ENCODE measurements at regions not wholly inside any gene's neighbourhood (a gene's known extent, or its start where the extent isn't known, plus 50 kb on each side); places are given as distances from the start of the nearest gene placed in this dataset.

DNA sequence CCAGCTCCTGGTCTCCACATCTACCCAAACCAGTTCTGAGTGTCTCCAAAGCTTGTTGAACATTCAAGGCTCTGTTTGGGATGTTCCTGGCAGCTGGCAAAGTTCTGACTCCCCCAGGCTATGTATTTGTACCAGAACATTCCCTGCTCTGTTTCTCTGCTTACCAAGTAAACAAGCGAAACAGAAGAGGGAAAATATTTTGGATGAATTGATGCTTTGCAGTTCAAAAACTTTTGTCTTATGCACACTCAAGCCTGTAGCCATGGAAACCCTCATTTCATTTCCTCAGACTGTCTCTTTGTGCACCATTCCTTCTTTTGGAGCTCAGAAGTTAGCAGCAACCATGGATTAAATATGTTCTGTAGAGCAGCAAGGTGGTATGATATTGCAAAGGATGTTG, 145.8 kb downstream of the ACTL7B start:
- no peak for DNase-seq

DNA sequence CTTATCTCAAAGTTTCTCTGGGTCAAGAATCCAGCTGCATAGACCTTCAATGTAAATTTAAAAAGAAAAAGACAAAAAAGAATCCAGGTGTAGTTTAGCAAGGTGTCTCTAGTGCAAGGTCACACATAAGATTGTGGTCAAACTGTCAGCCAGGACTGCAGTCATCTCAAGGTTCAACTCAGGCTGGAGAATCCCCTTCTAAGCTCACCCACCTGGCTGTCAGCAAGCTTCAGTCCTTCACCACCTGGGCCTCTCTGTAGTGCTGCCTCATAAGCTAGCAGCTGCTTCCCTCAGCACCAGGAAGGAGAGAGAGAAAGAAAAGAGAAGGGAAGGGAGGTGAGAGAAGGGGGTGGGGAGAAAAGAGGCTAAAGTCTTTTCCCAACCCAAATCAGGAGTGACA, 146.7 kb downstream of the ACTL7B start:
- DNase-seq = no peak

DNA sequence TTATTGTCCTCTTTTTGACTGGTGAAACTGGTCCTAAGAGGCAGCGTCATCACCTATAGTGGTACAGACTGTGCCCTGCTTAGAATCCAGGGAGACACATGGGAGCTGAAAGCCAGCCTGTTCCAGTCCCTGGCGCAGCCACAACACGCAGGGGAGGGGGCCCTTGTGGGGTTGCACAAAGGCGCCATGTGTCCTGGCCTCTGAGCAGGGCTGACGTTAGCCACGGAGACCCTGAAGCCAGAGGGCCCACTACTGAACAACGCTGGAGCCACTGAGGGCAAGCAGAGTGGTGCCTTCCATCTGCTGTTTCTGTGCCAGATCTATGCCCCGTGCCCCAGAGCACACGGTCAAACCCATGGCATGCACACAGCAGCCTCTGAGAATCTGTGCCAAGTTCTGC, 147.3 kb downstream of the ACTL7B start:
- no peak for DNase-seq

DNA sequence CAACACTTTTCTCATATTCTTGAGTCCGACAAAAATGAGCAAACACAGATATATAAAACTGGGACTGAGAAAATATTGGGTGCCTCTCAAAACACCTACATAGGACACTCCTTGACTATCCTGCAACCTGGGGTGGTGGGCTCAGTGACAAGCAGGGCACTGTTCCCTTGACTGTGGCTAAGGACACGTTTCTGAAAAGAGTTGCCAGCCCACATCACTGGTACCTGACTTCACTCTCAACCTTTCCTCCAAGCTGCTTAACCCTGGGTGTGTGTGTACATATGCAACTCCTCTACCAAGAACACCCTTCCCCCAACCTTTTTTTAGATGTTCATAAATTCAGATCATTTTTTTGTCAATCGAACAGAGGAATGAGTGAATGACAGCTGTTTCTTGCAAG, 148.7 kb downstream of the ACTL7B start:
- no peak for DNase-seq

DNA sequence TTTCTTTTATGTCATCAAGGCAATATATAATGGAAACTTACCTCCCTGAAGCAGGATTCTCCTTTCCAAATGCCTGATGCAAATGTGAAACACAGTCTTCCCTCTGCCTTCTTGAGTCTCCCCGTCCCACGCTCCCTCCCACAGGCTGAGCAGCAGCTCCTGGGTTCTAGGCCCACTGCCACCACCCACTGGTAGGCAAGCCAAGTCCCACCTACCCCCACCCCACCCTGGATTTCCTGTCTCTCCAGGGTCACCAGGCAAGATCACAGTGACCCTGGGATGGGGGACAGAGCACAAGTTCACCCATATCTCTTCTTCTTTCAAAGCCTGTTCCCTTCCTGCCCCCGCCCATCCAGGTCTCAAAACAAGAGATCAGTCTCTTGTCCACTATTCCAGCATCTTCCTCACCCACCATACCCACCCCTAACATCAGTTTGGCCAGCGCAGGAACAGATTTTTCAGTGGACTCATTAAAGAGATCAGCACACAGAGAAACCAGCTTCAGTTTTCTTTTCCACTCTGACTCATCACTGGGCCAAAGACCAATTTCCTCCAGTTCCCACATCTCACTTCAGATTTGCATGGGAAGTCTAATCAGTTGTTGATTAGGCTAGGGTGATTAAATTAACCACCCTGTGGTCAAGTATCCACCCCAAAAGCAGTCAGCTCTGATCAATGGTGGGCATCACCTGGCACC, 151.5 kb downstream of the ACTL7B start:
- no peak for DNase-seq

DNA sequence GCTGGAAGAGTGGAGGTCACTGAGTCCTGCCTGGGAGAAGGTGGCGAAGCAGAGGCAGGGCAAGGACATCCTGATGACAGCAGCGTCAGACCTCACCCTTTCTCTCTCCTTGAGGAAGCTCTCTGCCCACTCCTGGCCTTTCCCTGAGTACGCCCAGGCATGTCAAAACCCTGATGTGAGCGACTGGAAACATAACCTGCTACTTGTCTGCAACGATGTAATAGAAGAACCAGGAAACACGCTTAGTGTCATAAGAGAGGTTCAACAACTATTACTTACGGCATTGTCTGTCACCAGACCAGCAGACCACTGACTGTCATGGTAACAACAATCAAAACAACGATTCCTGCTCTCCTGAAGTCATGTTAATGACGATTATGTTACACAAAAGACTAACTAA, 152.4 kb downstream of the ACTL7B start:
- DNase-seq = no peak

DNA sequence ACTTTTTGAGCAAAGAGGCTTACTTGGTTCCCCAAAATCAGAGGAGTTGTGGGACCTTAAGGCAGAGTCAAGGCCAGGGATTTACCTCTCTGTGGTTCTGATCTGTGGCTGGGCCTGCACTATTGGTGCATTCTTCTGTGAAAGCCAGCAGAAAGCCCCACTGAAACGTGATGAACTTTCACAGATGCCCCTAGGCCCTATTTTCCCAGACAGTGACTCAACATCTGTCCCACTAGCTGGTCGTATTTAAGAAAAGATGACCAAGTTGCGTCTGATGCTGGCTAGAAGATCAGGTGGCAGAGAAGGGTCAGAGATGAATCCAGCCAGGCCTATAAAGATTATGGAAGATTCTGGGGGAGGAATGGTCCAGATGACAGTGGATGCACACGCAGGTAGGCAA, 153.1 kb downstream of the ACTL7B start:
- DNase-seq = no peak

DNA sequence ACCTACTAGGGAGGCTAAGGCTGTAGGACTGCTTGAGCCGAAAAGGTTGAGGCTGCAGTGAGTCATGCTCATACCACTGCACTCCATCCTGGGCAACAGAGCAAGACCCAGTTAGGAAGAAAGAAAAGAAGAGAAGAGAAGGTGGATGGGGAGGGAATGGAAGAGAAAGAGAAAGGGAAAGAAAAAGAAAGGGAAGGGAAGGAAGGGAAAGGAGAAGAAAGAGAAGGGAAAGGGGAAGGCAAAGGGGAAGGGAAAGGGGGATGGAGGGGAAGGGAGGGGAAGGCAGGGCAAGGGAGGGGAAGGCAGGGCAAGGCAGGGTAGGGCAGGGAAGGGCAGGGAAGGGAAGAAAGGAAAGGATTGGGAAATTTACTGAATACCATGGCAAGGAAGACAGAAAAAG, 157.0 kb downstream of the ACTL7B start:
- no peak for DNase-seq

DNA sequence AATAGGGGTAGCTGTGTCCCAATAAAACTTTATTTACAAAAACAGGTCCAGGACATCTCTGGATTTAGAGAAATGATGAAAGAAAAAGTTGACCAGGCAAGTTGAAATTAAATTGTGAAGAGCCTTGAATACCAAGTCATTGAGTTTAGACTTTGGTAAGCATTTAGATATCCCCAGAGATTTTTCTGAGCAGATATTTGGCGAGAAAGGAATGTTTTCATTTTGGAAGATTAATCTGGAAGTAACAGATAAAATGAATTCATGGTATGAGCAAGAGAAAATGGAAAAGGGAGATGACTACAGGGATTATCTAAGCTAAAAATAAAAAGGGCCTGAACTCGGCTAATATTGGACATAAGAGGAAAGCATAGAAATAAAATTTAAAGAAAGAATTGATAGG, 157.6 kb downstream of the ACTL7B start:
- DNase-seq = no peak

DNA sequence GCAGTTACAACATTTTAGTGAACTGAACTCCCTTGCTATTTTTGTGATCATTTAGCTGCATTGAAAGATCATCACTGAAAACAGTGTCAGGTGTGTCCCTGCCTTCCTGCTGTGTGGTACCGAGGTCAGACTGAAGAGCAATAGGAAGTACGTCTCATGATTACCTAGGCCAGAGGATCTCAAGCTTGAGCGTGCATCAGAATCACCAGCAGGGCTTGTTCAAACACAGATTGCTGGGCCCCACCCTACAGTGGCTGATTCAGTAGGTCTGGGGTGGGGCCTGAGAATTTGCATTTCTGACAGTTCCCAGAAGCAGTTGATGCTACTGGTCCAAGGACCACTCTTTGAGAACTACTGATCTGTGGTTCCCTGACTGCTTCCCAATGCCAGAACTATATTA, 159.6 kb downstream of the ACTL7B start:
- no peak for DNase-seq

DNA sequence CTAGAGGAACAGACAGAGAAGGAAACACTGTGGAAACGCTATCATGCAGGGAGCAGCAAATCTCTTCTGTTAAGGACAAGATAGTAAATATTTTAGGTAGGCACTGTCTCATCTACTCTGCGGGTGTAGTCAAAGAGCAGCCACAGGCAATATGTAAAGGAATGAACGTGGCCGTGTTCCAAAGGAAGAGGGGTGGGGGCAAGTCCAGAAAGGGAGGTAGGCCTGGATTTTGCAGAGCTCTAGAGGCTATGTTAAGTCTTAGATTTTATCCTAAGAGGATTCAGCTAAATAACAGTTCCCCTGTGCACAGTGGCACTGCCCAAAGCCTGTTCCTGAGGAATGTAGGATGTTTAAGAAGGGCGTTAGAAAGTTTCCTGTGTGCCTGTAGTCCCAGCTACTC, 161.6 kb downstream of the ACTL7B start:
- DNase-seq = no peak

DNA sequence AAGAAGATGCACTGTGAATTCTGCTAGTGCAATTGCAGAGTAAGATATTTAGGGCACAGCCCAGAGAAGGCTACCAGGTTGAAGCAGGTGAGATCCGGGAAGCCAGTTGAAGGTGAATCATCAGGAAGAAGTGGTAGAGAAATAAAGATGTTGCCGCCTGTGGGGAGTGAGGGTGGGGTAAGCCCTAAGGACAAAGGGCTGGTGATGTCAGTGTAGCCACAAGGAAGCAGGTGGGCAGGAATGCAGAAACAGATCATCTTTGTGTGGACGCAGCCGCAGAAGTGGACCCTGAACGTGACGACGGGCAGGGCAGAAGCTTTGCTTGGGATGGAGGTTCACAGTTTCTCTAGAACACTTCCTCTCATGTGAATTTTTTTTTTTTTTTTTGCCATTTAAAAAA, 164.2 kb downstream of the ACTL7B start:
- no peak for DNase-seq

DNA sequence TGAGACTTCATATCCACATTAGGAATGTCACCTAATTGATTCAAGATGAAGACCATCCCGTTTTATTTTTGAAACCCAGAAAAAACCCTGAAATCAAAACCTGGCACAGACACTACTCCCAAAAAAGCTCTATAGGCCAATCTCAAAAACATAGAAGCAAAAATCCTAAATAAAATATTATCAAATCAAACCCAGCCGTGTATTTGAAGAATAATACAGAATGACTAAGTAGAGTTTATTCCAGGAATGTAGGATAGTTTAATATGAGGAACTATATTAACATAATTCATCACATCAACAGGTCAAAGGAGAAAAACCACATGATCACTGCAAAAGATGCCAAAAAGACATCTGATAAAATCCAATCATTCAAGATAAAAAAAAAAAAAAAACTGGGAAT, 167.1 kb downstream of the ACTL7B start:
- no peak for DNase-seq

DNA sequence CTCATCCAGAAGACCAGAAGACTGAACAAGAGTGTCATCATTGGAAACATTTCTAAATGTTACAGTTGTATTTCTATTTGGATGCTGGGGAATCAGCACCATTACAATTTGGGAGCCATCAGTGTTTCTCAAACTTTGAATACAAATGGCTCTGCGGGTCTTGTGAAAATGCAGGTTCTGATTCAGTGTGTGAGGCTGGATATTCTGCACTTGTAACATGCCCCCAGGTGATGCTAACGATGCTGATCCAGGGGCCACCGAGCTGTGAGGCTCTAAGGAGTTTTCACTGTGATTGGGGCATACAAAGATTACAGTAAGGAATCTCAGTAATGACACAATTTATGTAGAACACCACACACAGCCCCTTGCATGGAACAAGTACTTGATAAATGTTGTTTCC, 167.7 kb downstream of the ACTL7B start:
- DNase-seq = no peak

DNA sequence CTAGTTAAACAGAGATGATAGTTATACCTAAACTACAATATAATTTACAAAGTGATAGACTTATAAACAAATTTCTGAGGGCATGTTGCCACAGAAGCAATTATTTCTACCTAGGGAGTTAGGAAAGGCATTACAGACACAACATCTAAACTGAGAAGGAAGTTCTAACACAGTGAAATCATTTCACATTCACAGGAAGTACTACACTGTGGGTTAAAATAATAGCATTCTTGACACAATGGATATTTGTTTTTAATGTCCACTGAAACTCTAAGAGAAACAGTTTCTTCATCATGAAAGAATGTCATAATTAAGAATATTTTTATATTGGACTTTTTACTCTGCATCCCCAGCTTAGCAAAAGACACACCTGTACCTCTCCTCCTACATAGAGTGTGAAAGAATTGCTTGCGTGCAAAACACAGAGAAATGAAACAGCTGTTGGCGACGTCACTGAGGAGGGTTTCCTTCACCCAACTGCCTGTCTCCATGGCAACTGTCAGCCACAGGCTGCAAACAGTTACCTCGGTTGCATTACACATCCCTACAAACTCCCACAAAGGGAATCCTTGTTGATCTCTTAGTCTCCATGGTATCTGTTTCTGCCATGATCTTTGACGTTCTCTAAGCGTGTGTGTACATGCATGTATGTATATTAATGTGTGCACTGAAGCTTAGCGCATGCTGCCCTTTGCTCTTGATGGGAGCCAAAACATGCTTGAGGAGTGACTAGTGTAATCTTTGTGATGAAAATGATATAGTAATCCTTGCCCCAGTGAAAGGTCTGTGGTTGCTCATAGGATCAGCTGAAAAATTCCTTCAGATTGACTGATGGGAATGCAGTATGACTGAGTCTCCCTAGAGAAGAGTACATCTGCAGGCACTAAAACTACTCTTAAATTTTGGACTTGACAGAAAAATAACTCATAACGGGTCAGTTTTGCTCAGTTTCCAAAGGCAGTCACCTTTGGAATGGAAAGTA, 168.5 kb downstream of the ACTL7B start:
- no peak for DNase-seq

DNA sequence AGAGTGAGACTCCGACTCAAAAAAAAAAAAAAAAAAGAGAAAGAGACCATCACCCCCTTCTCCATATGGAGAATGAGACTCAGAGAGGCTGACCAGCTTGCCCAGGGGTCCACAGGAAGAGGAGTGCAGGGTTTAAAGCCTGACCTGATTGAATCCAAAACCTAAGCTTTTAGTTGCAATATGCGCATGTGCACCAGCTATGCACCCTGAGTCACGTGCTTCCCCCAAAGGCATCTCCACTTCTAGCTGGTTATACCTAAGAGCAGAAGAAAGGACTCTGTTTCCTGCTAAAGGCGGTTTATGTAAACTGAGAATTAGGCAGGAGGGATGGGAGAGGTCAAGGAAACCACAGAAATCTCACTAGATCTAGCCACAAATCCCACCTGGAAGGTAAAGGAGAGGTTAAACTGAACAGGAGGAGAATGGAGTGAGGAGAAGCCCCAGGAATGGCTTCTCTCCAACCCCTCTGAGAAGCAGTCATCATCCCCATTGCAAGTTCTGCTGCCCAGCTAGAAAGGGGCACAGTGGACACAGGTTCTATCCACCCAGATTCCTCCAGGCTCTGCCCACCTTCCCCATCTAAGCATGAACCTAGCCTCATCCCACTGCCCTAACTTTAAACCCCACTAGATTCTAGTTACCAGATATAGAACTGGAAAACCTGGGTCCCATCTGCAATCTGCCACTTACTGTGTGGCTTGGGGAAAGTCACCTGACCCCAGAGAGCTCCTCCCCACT, 171.3 kb downstream of the ACTL7B start:
- no peak for DNase-seq

DNA sequence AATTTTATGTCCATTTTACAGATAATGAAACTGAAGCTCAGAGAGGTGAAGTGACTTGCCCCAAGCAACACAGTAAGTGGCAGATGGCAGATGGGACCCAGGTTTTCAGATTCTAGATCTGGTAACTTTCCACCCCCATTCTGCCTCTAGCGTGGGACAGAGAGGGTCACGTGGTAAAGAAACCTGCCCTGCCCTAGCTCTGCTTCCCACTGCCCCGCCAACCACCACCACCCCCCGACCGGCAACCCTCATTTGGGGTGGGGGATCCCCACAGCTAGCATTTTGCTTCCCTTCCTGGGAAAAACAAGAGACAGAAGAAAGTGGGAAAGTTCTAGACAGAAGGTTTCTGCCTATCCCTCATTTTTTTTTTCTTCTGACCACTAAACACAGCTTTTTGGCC, 172.5 kb downstream of the ACTL7B start:
- DNase-seq = no peak

DNA sequence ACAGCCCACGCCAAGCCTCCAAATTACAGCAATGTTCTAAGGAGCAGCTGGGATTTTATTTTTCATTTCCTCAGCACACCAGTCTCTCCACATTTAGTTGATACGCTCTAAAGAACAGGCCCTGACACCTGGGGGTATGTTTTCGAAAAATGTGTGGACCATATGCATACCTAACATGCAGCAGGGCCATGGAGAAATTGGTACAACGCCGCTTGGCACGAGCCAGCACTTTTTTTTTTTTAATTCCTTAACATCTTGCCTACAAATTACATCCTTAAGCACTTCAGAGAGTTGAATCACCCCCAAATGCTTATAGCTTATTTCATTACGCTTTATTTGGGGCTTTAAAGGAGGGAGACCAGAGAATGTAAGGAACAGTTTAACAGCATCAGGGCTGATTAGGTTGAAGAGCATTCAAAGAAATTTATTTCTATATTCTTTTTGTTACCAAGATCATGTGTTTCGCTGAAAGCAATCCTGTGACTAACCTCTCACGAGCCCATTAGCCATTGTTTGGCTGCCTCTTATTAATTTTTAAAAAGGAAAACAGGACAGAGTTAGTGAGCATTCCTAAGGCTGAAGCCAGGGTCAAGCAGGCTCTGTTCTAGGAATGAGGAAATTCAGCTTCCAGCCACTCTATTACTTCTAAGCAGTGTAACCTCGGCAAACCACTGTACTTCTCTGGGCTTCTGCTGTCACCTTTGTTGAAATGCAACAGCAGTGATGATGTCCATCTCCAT, 173.8 kb downstream of the ACTL7B start:
- DNase-seq = no peak

DNA sequence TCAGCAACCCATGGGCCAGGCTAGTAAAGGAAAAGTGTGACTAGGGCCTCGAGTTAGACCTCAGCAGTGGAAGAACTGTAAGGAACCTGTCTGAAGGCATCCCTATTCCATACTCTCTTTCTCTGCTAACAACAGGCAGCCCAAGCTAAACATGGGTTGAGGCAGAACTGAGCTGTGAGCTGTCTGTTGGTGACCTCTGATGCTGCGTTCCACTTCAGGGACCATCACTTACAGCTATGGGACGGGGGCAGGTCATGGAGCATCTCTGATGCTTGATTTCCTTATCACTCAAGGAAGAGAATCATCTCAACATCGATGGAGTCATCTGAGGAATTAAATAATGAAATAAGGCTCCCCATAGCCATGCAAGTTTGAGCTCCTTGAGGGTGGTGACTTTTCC, 174.8 kb downstream of the ACTL7B start:
- no peak for DNase-seq

DNA sequence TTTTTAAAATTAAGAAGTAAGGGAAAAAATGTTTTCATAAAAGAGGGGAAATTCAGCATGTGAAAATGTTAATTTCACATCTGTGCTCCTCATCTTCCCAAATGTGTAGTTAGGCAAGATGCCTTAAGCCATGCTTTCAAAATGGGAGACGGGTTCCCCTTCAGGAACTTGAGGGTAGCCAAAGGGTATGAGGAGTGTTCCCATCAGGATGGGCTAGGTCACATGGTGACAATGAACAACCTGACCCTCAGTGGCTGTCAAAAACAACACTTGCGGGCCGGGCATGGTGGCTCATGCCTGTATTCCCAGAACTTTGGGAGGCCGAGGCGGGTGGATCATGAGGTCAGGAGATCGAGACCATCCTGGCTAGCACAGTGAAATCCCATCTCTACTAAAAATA, 178.0 kb downstream of the ACTL7B start:
- no peak for DNase-seq

DNA sequence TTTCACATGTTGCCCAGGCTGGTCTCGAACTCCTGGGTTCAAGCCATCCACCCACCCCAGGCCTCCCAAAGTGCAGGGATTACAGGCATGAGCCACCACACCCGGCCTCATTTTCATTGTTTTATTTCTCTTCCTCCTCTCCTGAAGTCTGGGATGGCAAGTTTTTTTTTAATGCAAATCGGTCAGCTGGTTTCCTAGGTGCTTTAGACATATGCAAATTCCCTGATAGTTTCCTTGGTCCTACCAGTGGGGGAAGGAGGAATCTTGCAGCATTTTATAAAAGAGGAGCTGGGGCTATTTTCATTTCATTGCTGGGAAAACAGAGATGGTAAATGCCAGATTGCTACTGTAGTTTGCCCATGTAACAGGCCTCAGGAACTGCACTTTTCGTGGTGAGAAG, 179.4 kb downstream of the ACTL7B start:
- DNase-seq = no peak

DNA sequence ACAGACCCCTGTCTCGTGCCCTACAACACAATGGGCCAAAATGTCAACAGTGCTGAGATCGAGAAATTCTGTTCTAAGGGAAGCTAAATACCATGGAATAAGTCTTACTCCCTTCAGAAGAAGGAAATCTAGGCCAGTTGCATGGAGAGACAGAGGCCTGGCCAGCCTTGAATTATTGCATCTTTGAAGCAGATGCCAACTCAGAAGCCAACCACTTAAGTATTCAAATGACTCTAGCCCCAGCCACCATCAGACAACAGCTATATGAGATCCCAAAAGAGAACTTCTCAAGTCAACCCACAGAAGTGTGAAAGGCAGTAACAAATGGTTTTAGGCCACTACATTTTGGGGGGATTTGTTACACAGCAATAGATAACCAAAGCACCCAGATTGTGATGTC, 180.1 kb downstream of the ACTL7B start:
- DNase-seq = no peak
